Upper lobe of right lung (tissue), 1 donor: ENCODE measurements at regions not wholly inside any gene's neighbourhood (a gene's known extent, or its start where the extent isn't known, plus 50 kb on each side); places are given as distances from the start of the nearest gene placed in this dataset.

ENCODE experiments used
- ATAC-seq: fragments of 200-7000 bp; cut with Tn5 transposase; one replicate; pipeline ENCODE4 v1.9.1; 2020; ENCODE audit warnings: mild to moderate bottlenecking, moderate library complexity
- DNase-seq: peaks from one replicate; pipeline ENCODE4 v3.0.0-alpha.2; 2020
- H3K27ac ChIP-seq: fragments of 200-600 bp; one replicate; pipeline ENCODE4 v1.8.0; 2022
- H3K27me3 ChIP-seq: fragments of 200-600 bp; one replicate; pipeline ENCODE4 v1.8.0; 2022; ENCODE audit warnings: mild to moderate bottlenecking
- H3K36me3 ChIP-seq: fragments of 200-600 bp; one replicate; pipeline ENCODE4 v1.8.0; 2022
- H3K4me1 ChIP-seq: fragments of 200-600 bp; one replicate; pipeline ENCODE4 v1.8.0; 2022
- H3K4me3 ChIP-seq: fragments of 200-600 bp; one replicate; pipeline ENCODE4 v1.8.0; 2022; ENCODE audit warnings: mild to moderate bottlenecking
- H3K9me3 ChIP-seq: fragments of 200-600 bp; one replicate; pipeline ENCODE4 v1.8.0; 2022
- intact Hi-C: fragments of 100-400 bp; cut with DNase I; formaldehyde crosslinking; loops from one replicate; pipeline ENCODE4 v1.11.0; 2022
- TF ChIP-seq, protein P1 (sequence below): fragments of 200-600 bp; IDR thresholded peaks from one replicate; pipeline ENCODE4 v1.8.0; 2022; ENCODE audit warnings: antibody characterized with exemption
- donor health status: DM: no; HTN: yes; CAD: no; lungs with severe emphysema.

DNA sequence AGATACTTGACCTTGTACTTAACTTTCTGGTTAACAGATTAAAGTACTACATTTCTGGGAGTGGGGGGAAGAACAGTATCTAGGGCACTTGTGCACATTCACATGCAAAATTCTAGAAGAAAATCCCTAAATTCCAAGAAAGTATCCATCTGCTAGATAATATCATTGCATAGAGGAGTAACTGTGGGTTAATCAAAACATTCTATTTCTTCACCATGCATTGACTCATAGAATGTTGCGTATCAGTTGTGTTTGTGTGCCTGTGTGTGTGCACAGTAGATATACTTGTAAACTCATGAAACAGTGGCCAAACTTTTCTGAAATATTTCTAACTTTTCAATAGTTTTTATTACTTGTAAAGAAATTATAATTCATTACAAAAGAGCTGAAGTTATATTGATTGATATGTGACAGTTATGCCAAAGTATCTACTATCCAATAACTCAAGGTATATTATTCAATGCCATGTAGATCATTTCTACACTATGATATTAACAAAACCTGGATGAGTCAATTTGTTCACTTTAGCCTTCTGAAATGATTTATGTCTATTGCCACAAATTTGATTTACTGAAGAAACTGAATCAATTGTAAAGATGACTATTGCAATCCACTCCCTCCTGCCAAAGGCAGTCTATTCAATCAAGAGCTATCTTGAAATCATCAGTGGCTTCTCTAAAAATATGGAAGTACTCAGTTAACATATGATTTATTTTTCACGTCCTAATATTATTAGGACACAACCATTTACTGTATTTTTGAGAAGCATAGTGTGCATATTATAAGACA lies 756.7 kb upstream of the ARGLU1 start:
- ATAC-seq (no peak), DNase-seq (no peak)
- H3K4me1 ChIP-seq, result no peaks in the 10 kb centered on the region
- no peak overlapping the region for H3K4me3 ChIP-seq
- H3K36me3 ChIP-seq, result no peaks in the 10 kb centered on the region
- H3K27ac ChIP-seq, result no peak overlapping the region
- no peaks in the 10 kb centered on the region for H3K9me3 ChIP-seq
- TF ChIP-seq, protein P1, sequence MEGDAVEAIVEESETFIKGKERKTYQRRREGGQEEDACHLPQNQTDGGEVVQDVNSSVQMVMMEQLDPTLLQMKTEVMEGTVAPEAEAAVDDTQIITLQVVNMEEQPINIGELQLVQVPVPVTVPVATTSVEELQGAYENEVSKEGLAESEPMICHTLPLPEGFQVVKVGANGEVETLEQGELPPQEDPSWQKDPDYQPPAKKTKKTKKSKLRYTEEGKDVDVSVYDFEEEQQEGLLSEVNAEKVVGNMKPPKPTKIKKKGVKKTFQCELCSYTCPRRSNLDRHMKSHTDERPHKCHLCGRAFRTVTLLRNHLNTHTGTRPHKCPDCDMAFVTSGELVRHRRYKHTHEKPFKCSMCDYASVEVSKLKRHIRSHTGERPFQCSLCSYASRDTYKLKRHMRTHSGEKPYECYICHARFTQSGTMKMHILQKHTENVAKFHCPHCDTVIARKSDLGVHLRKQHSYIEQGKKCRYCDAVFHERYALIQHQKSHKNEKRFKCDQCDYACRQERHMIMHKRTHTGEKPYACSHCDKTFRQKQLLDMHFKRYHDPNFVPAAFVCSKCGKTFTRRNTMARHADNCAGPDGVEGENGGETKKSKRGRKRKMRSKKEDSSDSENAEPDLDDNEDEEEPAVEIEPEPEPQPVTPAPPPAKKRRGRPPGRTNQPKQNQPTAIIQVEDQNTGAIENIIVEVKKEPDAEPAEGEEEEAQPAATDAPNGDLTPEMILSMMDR, result no peak
- intact Hi-C loops, result no loop called here
- H3K27me3 ChIP-seq, result no peaks in the 10 kb centered on the region

DNA sequence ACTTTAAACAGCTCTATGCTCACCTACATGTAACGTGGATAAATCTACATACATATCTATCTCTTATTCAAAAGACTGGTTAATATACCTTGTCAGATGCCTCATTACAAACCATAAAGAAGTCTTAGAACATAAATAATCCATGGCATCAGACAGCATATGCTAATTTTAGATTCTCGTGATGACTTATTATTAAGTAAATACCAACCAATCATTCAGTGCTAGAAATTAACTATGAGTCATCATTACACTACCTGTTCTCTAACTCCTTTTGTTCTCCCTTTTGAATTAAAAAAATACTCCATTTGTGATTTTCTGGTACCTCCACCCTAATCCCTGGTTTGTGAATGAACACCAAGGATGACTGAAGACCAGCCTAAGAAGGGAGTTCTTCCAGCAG lies 754.3 kb upstream of the ARGLU1 start:
- Histone ChIP-seq H3K36me3 (no peaks in the 10 kb centered on the region), H3K4me1 (no peaks in the 10 kb centered on the region), H3K27me3 (no peaks in the 10 kb centered on the region), H3K9me3 (no peaks in the 10 kb centered on the region), H3K4me3 (no peak overlapping the region), H3K27ac (no peak overlapping the region)
- no peak for ATAC-seq
- TF ChIP-seq, protein P1, result no peak
- intact Hi-C loops, result no loop called here
- no peak for DNase-seq

DNA sequence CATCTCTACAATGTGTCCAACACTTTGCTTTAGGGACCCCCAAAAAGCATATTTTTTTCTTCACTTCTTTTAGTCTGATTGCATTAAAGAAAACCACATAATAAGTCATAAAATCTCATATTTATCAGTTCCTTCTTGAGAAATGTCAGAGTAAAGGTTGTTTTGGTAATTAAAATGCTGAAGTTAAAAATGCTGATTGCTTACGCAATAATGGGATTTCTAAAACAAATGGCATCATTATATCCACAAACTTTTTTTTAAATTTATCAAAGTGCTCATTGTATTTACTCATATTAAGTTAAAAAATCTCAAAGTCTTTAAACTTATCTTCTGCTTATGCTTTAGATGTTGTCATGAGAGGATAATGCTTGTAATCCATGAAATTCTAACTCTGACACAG lies 737.2 kb upstream of the ARGLU1 start:
- no peak overlapping the region for H3K27ac ChIP-seq
- H3K4me1 ChIP-seq, result no peaks in the 10 kb centered on the region
- no peaks in the 10 kb centered on the region for H3K36me3 ChIP-seq
- no peaks in the 10 kb centered on the region for H3K27me3 ChIP-seq
- no peak overlapping the region for H3K4me3 ChIP-seq
- no peaks in the 10 kb centered on the region for H3K9me3 ChIP-seq
- TF ChIP-seq, protein P1, result no peak
- intact Hi-C loops, result no loop called here
- ATAC-seq (no peak), DNase-seq (no peak)

DNA sequence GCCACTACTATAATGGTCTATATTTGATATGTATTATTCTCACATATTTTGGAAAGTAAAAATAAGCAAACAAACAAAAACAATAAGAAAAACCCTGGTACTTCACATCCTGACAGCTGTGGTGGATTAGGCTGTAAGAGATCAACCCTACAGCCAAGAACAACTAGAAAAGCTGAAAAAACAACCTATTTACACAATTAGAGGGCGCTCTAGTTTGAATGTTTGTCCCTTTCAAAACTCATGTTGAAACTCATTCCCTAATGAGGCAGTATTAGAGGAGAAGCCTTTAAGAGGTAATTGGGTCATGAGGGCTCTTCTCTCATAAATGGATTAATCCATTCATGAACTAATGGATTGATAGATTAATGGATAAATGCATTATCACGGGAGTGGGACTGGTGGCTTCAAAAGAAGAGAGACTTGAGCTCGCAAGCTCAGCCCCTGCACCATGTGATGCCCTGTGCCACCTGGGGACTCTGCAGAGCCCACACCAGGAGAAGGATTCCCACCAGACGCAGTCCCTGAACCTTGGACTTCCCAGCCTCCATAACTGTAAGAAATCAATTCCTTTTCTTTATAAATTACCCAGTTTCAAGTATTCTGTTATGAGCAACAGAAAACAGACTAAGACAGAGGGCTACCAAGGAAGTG lies 733.9 kb upstream of the ARGLU1 start:
- Histone ChIP-seq H3K27ac (no peak overlapping the region), H3K4me1 (no peaks in the 10 kb centered on the region), H3K27me3 (no peaks in the 10 kb centered on the region), H3K9me3 (no peaks in the 10 kb centered on the region), H3K4me3 (no peak overlapping the region), H3K36me3 (no peaks in the 10 kb centered on the region)
- ATAC-seq, result no peak
- no peak for DNase-seq
- TF ChIP-seq, protein P1, result no peak
- intact Hi-C loops, result no loop called here

DNA sequence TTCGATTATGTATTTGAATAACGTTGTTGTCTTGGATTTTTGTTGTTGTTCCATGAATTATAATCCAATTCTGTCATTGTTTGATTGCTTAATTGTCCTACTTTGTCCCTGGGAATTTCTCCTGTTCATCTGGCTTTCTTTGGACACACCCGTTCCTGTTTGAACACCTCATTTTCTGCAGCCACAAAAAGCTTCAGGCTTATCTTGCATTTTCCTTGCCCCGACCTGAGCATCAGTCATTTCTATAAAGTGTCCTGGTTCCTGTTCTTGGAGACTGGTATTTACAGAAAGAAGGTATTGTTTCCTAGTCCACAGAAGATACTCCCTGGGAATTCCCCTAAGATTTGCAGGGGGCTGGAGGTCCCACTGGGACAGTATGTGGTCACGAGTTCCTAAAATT lies 731.8 kb upstream of the ARGLU1 start:
- intact Hi-C loops, result no loop called here
- H3K9me3 ChIP-seq, result no peaks in the 10 kb centered on the region
- DNase-seq (no peak), ATAC-seq (no peak)
- H3K27me3 ChIP-seq, result no peaks in the 10 kb centered on the region
- H3K4me1 ChIP-seq, result no peaks in the 10 kb centered on the region
- no peak overlapping the region for H3K27ac ChIP-seq
- TF ChIP-seq, protein P1, result no peak
- H3K36me3 ChIP-seq, result no peaks in the 10 kb centered on the region
- H3K4me3 ChIP-seq, result no peak overlapping the region
